ENCODE measurements at regions not wholly inside any gene's neighbourhood (a gene's known extent, or its start where the extent isn't known, plus 50 kb on each side); places are given as distances from the start of the nearest gene placed in this dataset.

DNA sequence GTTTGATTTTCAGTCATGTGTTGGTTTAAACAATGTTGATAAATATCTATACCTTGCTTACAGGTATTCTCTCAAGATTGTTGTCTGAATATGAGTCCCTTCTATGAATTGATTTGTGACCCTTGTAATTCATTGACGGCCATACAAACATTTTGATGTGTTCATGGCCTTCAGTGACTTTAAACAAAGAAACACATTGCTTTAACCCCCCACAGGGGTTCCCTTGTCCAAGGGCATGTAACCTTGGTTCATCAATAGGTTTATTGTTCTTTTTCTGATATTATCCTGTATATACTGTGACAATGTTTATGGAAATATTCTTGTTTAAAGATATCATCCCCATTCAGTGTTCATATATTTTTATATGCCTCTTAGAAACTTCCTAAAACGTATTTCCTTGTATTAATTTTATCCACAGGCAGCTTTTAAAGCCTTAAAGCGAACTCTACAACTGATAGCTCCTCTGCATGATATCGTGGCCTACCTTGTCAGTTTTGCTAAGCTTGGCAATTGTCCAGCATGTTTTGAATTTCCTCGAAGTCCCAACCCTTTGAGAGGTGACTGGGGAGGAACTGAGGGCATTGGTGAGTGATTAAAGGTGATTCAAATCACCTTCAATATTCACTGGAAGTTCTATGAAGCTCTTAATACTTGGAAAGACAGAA, 87.0 kb downstream of the CD164 start:
- no peak for DNase-seq

DNA sequence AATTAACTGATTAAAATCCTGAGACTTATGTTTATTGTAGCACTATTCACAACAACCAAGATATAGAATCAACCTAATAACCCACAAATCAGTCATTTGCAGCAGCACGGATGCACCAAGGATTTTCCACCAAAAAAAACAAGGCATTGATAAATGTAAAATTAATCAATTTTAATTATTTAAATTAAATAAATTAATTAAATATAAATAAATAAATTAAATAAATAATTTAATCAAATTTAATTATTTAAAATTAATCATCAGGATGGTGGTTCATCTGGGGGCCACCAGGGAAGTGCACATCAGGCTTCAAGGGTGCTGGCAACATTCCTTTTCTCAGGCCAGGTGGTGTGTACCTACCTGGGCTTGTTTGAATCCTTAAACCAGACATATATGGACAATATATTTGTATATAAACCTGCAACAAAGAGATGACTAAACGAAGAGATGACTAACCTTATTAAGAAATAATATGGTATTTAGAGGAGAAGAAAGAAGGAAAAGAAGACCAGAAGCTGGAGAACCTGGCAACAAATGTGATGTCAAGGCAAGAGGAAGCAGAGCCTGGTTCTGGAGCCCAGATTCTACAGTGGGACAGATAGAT, 89.2 kb downstream of the CD164 start:
- DNase-seq, result no peak

DNA sequence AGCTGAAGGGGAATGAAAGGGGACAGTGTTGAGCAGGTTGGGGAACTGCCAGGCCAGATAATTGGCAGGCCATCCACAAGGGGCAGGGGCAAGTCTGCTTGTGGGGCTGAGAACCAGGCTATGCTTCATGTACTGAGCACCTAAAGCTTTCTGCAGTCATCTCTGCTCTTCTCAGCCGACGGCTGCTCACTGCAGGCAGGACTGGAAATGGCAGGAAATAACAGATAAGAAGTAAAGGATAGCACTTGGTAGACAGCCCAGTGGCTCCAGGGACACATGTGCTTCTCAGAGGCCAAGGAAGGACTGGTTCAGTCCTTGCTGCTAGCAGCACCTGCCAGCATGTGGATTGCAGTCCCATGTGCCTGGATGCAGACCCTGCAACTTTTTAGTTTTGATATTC, 89.8 kb downstream of the CD164 start:
- no peak for DNase-seq

DNA sequence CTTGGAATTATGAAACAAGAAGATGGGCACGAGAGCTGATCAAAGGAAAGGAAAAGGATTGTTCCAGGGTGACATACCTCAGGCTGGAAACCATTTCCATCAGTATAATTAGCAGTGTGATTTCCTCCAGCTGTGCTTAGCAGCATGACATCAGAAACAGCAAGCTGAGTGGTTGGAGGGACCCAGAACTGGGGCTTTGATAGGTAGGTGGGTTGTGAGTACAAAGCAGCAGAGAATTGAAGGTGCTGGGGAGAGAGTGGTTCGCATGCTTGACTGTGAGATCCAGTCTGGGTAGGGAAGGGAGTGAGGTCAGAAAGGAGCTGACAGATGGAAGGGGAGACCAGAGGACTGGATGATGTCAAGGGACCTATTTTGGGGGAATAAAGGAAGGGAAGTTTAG, 90.4 kb downstream of the CD164 start:
- DNase-seq, result no peak

DNA sequence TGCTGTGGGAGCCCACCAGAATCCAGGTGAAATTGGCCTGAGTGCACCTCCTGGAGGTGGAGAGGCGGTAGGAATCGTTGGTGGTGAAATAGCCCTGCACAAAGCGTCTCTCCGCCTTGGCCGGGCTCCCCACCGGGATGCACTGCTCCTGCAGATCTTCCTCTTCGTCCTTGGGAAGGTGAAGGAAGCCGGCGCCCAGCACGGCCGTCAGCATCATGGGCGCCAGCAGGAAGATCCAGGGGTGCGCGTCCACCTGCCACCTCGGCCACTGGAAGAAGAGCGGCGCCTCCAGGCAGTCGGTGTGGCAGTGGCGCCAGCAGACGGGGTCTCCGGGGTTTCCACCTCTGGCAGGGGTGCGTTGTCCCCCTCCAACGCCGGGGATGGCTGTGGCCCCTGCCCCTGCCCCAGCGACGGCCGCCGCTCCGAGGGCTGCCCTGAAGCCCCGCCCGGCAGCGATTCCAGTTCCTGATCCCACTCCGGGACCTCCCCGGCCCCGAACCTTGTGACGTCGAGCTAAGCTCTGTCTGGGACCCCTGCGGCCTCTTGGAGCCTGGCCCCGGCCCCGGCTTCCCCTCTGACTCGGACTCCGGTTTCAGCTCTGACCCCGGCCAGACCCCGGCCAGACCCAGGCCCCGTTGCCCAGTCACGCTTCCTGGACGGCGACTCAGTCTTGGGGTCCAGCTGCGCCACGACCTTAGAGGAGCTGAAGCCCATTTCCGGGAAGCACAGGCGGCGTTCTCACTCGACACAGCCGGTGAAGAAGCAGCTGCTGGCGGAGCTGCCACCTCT, 91.9 kb downstream of the CD164 start:
- no peak for DNase-seq

DNA sequence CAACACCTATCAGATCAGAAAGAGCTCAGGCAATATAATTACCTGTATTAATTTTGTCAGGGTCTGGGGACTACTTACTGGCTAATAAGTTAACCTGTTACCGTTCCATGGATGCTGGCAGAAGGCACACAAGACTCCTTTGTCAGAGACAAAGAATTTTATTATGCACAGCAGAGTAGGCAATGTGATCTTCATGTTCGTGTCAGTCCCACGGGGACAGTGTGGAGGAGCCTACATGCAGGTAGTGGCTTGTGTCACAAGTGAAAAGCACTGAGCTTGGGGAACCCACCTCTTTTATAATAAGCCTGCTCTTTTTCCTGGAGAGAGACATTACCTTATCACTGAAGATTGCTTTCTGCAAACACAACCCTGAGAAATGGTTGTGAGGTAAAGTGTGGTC, 96.9 kb downstream of the CD164 start:
- DNase-seq, result no peak

DNA sequence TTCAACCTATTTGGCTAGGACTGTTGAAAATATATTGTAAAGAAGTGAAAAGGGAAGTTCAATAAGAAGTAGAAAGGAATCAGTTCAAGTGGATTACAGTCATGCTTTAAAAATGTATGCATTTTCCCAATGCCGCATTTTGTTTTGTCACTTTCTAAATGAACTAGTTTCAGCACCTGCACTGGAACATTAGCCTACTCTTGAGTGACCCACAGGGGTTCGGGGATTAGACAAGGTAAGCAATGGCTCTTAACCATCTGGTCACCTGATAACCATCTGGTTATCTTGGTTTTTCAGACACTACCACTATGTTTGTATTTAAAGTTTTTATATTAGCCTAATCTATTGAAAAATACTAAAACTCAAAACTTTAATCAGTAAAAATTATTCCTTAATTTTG, 97.6 kb downstream of the CD164 start:
- no peak for DNase-seq

DNA sequence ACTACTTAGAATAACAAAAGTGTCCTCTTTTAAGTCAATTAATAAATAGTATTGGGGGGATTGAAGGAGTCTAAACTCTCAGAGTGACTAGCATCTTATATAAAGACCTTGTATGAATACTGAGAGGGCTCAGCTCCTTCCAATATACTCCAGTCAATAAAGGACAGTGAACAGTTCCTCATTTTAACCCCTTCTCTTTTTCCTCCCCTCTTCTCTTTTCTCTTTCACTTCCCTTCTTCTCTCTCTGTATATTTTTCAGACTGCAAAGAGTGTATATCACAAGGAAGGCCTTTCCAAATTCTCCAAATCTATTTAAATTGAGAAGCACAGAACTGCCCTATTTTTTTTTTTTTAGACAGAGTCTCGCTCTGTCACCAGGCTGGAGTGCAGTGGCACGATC, 99.5 kb downstream of the CD164 start:
- no peak for DNase-seq

DNA sequence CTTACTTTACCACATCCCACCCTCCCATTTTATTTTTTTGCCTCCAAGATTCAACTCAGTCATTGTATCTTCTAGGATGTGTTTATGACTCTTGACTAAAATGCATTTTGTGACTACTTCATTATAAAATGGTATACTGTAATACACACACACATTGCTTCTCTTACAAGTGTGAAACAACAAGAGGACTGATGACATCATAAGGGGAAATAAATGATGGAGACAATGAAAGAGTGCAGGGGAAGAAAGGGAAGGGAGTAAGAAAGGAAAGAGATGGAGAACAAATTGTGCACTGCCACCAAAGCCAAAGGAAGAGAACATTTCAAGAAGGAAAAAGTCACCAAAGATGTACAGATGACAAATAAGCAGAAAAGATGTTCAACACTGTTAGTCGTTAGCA, 102.6 kb downstream of the CD164 start:
- DNase-seq, result no peak

DNA sequence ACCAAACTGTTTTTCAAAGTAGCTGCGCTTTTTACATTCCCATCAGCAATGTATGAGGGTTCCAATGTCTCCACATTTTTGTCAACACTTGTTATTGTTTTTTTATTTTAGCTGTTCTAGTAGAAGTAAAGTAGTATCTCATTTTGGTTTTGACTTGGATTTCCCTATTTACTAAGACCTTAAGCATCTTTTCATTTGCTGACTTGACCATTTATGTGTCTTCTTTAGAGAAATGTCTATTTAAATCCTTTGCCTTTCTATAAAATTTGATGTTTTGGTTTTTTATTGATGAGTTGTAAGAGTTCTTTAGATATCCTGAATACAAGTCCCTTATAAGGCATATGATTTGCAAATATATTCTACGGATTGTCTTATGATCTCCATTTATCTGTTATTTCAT, 110.6 kb downstream of the CD164 start:
- DNase-seq, result no peak

DNA sequence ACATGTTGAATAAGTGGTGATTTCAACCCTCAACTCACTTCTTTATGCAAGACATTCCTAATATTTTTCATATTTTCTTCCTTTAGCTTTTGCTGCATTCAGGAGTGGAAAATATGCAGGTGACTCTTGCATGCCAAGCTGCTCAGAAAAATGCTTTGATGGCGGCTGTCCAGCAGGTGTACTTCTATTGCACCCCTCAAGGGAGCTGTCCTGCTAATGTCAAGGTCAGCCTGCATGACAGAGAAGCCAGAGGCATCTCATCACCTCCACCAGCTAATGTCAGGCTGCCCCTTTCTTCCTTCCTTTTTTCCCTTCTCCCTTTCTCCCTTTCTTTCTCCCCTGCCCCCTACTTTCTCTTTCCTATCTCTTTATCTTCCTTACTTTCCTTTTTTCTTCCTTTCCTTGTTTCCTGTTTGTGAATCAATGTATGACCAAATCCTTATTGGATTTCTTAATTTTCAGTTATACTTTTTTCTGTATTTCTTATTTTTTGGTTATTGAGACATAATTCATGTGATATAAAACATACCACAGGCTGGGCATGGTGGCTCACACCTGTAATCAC, 112.2 kb downstream of the CD164 start:
- no peak for DNase-seq

DNA sequence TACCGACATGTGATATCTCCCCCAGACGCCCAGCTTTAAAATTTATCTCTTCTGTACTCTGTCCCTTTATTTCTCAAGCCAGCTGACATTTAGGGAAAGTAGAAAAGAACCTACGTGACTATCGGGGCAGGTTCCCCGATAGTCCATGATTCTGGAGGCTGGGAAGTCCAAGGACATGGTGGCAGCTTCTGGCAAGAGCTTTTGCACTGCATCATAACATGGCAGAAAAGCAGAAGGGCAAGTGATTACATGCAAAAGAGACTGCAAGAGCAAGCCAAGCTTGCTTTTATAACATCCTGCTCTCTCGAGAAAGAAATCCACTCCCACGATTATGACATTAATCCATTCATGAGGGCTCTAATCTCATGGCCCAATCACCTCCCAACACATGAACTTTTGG, 113.2 kb downstream of the CD164 start:
- no peak for DNase-seq

DNA sequence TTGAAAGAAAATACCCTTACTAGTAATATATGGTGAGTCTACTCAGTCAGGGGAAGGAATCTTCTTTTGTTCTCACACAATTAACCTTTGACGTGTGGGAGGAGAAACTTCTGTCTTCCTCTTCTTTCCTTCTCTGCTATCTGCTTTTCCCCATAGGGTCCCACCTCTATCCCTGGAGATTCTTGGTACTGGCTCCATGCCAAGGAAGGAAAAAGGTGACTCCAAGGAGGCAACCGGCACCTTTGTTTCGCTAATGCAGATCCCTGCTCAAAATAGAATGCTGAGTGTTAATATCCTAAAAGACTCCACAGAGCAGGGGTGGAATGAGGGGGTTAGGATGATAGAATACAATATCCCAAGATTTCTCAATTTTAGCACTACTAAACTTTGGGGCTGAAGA, 116.7 kb downstream of the CD164 start:
- no peak for DNase-seq

DNA sequence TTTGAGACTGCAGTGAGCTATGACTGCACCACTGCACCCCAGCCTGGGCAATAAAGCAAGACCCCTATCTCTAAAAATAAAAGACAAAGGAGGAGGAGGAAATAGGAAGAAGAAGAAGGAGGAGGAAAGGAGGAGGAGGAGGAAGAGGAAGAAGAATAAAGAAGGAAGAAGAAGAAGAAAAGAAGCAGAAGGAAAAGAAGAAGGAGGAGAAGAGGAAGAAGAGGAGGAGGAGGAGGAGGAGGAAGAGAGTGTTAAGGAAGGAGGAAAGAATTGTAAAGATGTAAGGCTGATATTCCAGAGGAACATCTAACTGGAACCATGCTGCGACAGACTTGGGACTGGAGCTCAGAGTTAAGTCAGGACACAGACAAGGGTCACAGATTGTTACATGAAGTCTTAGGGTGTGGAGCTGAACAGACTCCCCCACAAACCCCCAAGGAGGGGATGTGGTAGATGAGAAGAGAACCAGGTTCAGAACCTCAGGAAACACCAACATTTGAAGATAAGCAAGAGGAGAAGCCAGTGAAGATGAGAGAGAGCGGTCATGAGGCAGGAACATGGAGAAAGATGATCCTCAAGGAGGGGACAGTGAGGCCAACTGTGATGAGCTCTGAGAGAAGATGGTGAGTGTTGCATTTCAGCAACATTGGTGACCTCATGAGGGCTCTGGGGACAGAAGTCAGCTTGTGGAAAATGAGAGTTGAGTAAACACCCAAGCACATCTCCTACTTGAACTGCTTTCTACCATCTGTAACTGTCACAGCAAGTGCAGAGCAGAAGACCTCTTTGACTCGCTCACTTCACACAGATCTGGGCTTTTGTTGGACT, 118.2 kb downstream of the CD164 start:
- no peak for DNase-seq

DNA sequence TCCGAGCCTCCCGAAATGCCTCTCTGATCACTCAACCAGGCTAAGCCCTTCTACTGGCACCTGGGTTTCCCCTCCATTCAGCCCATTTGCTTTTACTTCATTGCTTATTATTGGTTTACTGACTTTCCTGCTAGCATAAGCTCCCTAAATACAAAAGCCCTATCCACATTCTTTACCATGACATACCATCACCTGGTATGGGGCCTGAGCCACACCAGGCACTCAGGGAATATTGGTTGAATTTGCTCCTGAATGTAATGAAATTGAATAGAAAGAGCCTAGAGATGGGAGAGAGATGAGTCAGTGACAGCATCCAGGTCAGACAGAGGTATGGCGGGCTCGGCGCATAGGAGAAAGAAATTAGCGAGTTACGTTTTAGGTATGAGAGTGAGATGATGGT, 120.0 kb downstream of the CD164 start:
- DNase-seq, result no peak

DNA sequence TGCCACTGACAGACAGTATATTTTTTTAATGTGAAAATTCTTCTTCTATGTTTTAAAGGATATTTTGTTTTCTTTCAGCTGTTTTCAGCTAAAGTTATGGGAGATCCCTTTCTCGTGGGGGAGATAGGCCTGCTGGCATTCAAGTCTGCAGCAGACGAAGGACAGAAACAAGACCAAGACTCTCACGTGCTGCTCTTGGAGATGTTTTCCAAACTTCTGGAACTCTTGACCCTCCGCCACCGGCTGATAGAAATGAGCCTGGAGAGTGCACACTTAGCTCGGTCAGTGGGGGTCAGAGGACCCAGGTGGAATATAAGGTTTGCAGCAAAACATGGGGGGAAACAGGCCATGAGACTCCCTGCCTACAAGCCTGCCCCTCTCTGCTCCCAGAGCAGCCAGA, 120.5 kb downstream of the CD164 start:
- no peak for DNase-seq

DNA sequence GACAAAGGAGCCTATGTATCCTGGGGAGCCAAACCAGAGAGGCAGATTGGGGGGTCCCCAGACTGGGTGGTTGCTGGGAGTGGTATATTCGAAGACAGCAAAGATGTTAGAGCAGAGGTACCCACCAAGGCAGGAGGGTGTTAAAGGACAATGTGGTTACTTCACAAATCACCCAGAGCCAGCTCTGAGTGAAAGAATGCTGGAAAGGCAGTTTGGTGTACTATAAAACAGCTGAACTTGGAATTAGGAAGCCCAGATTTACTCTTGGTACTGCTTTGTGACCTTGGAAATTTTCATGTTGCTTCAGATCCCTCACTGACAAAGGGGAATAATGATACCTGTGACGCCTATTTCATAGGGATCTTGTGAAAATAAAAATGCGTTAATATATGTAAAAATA, 121.6 kb downstream of the CD164 start:
- DNase-seq, result no peak

DNA sequence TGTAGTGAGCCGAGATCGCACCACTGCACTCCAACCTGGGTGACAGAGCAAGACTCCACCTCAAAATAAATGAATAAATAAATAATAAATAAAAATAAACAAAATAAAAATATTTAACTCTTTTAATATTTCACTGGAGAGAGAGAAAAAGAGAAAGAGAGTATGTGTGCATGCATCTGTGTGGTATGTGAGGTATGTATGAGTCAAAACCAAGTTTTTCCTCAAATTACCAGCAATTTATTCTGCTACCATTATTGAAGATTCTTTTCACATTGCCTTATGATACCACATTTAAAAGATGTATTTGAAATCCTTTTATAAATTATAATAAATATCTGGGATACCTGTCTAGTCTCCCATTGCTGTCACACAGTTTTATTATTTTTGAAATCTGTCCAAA, 122.1 kb downstream of the CD164 start:
- DNase-seq, result no peak

DNA sequence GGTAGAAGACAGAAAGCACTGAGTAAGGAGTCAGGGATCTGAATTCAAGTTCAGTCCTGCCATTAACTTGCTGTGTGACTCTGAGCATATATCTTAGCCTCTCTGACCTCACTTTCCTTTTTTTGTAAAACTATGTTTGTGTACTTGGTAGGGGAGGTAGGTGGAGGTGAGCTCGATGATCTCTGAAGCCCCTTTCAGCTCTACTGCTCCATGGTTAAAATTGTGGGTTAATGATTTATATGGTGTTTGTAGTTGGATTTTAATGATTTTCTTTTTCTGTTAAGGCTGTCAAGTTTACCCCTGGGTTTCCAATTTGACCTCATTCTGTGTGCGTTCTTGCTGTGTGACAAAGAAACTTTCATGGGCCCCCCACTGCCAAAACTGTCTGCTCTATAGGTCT, 124.1 kb downstream of the CD164 start:
- no peak for DNase-seq

DNA sequence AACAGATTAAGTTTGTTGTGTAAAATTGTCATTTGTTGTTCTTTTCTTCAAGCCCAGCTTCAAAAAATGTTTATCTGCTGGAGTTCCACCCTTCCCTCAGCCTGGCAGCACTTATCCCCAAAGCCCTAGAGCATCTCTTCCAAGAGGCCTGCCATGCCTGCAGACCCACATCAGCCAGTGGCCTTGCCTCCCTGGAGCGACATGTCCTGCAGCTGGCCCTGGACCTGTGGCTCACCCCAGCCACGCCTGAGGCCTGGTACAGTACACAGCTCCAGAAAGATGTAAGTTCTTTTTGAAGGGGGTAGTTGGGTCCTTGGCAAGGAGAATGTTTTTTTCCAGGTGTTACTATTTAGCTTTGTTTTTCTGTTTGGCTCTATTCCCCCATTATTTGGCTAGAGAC, 124.8 kb downstream of the CD164 start:
- no peak for DNase-seq

DNA sequence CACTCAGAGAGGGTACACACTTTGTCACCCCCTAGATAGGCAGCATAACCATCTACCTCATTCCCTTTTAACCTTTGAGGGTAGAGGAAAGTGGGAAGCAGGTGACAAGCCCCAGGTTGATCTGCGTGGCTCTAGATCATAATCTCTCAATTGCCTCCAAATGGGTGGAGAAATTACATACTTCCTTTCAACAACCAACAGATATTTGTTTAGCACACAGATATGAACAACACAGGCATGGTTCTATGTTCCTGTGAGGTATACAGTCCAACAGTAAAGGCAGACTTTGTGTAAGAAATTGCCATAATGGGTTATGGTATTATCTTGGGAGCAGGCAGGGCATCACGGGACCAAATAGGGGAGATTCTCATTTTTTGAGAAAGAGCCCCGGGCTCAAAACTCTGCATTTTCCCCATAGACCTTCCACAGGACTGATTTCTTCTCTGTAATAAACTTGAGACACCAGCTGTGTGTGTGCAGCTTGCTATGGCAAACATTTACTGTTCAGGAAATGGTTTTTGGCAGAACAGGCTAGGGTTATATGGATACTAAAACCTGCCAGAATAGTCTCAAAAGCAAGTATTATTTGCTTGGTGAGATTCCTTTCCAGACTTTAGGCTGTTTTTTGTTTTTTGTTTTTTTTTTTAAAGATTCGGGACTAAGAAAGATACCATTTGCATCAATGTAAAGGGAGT, 126.2 kb downstream of the CD164 start:
- no peak for DNase-seq

DNA sequence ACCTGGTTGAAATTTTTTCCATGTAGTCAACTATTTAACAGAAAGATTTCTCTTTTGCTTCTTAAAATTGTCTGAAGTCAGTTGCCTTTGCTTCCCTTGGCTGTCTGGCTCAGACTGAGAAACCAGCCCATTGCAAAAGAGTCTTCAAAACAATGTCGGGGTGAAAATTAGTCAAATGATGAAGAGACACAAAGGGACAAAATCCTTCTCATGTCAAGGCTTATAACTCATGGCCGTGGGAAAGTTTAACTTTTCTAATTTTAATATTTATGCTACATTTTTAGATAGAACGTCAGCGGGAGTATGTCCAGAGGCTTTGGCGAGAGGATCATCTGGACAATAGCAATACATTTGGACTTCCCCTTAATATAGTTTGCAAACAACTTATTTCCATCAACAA, 127.2 kb downstream of the CD164 start:
- DNase-seq, result no peak

Measured in right kidney (tissue), 1 donor.